ENCODE measurements at regions not wholly inside any gene's neighbourhood (a gene's known extent, or its start where the extent isn't known, plus 50 kb on each side); places are given as distances from the start of the nearest gene placed in this dataset.
"Not testable (repeated sequence)": the region's sequence is repeated elsewhere in the genome, so short reads cannot be mapped to it uniquely, and the experiment has no call there.

DNA sequence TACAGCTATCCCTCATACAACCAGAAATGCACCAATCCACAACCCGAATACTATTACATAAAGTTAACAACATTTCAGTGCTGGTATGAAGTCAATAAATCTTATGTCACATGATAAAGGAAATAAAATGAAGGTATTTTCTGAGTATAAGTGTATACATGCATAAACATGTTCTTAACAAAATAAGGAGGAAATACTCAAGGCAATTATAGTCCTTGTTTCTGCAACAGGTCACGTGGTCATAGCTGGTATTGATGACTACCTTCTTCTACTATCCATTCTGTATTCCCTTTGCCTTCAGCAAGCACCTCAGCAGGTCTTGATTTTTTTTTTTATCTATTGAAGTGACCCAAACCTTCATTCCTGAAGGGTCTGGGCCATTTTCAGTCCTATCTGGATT, 675.6 kb downstream of the RPL10L start:
- no peak for DNase-seq (ENCODE audit: low read depth, low spot score)

DNA sequence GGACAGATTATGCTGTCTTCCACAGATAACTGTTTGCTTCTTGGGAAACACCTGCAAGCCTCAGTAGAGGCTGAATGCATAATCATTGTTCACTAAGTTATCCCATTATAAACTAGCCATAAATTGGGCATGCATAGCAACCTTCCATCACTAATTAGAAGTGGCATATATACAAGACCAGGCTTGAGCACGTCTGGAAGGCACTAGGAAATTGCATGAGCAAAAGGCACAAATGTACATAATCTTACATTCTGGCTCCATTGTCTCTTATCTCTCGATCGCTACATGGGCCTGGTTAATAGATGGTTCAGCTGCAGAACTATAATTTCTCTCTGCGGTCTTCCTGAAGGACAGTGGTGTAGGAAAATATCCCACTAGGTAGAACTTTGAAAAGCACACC, 679.2 kb downstream of the RPL10L start:
- DNase-seq (ENCODE audit: low read depth, low spot score) = no peak

DNA sequence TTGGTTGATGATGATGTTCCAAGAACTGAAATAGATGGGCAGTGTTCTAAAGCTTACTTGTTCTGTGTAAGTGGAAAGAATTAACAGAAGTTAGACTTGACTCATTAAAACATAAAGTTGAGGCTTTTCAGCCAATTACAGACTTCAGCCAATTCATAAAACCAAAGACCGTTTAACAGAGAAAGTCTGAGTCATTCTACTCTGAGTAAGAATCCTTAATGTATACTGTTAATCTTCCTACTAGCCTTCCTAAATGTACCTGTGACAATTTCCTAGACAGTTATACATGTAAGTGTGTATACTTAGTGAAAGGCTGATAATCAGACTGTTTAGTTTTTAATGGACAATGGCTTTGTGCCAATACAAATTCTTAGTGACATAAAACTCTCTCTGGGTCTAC, 681.0 kb downstream of the RPL10L start:
- DNase-seq (ENCODE audit: low read depth, low spot score) = no peak

DNA sequence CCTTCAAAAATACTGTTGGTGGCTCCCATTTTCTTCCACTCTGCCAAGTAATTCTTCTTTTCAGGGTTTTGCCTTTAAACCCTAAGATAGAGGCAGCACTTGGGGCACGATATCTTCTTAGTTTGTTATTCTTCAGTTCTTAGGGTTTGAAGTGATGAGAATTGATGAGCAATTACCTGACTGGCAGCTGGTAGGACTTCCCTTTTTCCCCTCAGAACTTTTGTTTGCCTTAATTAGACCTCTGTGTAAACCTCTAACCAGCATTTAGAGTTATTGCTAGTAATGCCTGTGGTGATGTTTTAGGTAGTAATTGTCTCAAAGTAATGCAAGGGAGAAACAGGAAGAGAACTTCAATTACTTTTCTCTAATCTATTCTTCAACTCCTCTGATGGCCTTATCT, 683.5 kb downstream of the RPL10L start:
- DNase-seq (ENCODE audit: low read depth, low spot score) = no peak

DNA sequence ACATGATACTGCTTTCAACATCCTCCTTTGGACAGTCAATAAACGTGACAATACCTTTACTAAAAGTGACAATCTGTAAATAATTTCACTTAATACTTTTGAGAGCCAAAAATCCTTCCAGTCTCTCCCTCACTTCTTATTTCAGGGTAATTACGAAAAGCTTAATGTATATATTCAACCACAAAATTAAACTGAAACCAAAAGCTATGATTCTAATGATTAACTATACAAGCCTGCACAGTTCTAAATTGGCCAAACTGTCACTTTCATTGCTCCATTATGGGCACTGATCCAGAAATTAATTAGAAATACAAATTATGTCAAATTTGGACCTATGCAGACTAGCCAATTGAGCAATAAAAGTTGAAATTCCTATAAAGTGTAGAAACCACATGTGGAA, 696.5 kb upstream of the MIS18BP1 start:
- DNase-seq (ENCODE audit: low read depth, low spot score) = no peak

DNA sequence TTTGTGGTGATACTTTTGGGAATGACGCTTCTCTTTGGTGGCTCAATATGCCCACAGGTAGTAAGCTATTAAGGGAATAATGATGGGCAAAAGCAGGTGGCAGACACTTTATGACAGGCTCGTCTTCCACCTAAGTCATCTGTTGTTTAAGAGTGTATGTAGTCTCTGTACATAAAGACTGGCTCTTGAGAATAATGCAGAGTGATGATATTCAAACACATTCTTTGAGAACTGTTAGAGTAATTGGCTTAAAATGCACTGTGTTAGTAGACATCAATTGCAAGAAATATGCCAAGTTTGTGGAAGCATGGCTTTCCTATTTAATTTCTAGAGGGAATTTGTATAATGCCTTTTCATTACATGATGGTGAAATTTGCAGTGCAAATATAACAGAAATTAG, 694.8 kb upstream of the MIS18BP1 start:
- DNase-seq (ENCODE audit: low read depth, low spot score) = no peak

DNA sequence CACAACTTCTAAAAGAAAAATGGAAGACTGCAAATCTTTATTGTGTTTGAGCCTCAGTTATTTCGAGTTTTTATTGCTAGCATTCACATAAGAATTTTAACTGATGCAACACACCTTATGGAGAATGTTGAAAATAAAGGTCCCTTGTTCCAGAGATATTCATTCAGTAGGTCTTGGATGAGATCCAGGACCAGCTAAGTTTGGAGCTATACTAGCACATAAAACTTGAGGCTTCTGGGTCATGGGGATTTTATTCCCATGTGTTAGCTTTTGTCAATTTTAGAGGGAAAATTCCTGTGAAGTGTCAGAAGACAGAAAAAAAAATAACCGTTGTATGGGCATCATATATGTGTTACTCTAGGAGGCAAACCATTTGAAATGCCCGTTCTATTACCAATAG, 693.2 kb upstream of the MIS18BP1 start:
- DNase-seq (ENCODE audit: low read depth, low spot score) = no peak

DNA sequence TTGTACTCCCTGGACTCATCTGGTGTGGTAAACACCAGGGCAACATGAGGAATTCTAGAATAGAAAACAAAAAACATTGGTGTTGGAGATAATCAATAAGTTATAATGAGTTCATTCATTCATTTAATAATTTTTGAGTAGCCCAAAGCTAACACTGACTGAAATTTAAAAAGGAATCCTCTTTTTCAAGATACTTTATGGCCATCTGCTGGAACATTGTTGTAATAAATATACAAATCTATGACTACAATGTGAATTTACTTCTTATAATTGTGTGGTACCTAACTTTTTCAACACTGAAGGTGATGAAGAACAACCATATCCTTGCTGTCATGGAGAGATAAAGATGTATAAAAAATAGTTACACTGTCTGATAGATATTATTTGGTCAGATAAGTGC, 687.3 kb upstream of the MIS18BP1 start:
- no peak for DNase-seq (ENCODE audit: low read depth, low spot score)

DNA sequence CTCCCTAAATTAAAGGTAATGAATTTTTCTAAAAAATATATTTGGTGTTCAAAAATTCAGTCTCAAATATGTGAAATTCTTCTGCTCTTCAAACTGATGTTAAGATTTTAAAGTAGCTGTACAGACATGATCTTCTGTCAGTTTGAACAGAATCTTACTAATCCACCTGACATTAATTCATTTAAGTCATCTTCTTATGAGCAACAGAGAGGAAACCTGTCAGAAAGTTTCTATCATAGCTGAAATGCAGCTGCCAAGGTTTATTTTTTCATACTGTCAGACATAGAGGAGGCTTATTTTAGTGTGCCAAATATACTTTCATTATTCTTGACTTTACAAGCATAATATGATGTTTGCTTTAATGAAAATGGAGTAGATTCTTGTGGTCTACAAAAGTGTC, 686.6 kb upstream of the MIS18BP1 start:
- DNase-seq (ENCODE audit: low read depth, low spot score) = no peak

DNA sequence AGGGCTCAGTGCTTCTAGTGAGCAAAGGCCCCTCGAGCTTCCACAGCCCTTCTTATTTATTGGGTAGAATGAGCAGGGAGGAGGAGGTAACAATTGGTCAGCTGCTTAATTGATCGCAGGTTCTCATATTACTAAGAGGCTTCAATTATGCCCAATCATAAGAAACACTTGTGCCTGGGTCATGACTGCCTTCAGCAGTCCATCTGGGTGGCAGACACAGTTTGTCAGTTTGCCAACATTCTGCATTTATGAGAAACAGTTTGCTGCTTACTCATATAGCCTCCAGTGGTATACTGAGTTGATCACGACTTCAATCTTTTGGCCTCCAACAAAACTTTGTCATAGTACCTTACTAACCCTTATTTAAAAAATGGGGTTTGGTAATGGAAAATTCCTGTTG, 667.0 kb upstream of the MIS18BP1 start:
- DNase-seq (ENCODE audit: low read depth, low spot score) = not testable (repeated sequence)

DNA sequence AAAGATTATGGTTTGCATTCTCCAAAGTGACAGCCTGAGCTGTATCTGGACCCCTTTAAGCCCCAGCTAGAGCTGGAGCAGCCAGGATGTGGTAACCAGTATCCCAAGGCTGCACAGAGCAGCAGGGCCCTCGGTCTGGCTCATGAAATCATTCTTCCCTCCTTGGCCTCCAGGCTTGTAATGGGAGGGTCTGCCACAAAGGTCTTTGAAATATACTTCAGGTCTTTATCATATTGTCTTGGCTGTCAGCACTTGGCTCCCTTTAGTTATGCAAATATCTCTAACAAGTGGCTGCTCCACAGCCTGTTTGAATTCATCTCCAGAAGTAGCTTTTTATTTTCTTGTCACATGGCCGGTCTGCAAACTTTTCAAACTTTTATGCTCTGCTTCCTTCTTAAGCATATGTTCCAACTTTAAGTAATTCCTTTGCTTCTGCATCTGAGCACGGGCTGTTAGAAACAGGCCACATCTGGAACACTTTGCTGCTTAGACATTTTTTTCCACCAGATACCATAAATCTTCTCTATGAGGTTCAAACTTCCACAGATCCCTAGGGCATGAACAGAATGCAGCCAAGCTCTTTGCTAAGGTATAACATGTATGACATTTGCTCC, 663.4 kb upstream of the MIS18BP1 start:
- no peak for DNase-seq (ENCODE audit: low read depth, low spot score)

DNA sequence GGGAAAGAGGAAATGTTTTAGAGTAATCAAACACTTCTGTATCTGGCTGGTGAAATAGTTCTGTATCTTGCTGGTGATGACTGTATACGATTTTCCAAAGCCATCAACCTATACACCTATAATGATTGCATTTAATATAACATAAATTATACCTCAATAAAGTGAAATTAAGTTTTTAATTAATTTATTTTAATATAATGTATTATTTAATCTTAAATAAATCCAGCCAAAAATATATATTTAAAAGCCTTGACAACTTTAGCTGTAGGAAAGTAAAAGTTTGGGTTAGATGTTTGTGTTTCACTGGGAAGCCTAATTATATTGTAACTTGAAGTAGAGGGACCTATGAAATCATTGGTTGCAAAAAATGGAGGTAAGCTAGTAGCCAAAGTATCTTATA, 654.8 kb upstream of the MIS18BP1 start:
- DNase-seq (ENCODE audit: low read depth, low spot score) = no peak

DNA sequence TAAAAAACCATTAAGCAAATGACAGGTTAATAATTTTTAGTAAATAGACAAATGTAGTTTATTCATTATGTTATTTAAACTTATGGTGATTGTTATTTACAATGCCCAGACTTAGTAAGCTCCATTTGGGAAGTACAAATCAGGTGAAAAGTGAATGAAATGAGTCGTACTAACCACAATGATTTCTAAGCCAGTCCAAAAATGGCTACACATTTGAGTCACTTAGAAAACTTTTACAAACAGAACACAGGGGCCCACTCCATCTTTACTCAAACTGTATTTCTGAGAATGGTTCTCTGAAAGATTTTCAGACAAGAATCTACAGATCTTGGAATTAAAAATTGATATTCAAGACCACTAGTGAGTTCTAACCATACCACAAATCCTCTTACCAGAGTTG, 653.3 kb upstream of the MIS18BP1 start:
- no peak for DNase-seq (ENCODE audit: low read depth, low spot score)

DNA sequence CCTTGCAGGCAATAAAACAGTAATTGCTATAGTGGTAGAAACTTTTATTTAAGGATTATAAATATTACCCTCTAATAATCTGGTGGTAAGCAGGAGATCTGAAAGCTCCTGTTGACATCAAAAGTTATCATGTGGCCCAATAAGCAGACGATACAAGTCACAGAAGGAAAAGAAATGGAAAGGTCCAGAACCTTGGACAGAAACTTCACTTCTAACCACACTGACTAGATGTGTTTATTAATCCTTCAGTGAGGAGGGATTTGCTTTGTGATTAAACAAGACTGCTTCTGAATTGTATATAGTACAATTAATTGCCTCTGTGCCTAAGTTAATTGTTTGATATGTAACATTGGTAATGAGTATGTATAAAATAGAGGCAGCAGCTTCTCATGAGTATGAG, 652.7 kb upstream of the MIS18BP1 start:
- DNase-seq (ENCODE audit: low read depth, low spot score) = no peak

DNA sequence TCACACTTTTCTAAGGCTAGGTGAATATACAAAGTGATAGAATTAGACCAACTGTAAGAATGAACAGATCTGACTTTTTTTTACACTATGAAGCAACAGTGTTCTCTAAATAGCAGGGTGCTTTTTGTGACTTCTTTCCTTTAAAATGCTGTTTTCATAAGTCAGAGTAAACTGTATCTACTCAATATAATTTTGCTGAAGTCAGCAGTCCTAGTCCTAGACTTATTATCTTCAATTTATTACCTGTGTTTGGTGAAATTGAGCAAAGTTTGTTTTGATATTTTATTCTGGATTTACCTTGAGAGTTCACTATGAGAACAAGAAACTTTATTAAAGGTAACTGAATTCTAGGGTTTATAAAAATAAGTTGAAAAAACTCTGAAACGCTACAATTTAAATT, 651.3 kb upstream of the MIS18BP1 start:
- DNase-seq (ENCODE audit: low read depth, low spot score) = no peak

DNA sequence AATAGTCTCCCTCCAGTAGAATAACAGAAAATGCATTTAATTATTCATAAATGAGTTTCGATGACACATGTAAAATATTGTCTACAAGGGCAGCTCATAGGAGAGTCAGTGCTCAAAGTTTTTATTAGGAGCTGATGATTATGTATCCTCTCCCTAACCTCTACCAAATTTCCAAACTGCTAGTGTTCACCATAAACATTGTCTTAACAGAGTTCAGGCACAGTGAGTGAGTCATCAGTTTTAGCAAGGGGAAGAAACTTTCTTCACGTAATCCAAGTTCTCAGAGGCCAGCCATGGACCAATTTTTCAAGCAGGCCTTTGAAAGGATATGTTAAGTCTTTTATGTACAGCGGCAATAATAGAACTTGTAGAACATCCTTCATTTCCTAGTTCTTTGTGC, 649.2 kb upstream of the MIS18BP1 start:
- DNase-seq (ENCODE audit: low read depth, low spot score) = no peak

DNA sequence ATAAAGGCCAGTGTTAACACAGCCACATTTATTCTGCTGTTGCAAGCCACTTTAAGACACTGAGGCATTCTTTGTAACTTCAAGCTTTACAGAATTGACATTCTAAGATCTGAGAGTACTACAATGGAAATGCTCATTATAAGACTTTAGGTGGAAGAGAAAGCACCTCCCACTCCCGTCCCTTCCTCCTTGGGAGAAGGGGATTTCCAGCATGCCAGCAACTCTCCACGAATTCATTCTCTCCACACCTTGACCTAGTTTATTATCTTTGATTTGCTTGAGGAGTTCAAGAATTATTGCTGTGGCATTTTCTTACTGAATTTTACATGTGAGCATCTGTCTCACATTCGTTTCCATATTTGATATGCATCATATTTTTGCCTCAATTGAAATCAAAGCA, 644.4 kb upstream of the MIS18BP1 start:
- no peak for DNase-seq (ENCODE audit: low read depth, low spot score)

DNA sequence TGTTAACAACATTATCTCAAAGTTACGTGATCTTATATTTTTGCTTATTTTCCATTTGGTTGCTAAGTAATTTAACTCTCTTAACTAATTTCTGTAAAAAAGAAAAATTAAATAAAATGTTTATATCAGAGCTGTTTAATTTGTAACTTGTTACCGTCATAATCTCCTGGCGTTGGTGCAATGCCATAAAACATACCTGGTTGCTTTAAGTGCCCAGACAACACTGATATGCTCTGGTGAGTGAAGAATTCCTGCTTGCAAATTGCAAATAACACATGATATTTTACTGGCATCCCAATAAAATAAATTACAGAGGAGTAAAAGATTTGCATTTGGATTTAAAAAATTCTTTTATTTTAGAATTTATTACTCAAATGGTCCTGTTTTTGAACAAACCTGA, 640.1 kb upstream of the MIS18BP1 start:
- no peak for DNase-seq (ENCODE audit: low read depth, low spot score)

DNA sequence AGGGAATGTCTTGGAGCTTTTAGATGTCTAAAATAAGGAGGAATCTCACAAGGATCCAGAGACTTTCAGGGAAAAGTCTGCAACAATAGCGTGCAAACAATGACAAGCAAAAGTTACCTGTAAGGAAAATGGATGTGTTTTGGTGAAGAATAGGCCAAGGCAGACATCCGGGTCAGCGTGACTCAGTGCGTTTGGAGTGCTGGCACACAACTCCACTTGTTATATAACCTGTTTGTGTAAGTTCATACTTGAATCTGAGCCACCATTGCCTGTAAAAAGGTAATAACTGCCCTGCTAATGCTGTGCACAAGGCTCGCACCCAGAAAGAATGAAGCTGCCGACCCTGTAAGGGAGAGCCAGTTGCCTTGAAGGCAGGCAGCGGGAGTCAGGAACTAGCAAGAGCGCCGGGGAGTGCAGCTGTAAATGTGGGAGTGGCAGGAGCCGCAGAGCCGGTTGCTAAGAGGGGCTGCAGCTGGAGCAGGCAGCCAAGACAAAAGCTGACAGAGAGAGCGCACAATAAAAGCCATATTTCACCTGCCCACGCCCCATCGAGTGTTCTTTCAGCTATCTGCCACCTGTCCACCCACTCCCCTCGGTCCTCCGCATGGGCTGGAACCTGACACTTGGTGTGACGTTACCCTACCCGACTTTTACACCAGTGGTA, 638.5 kb upstream of the MIS18BP1 start:
- no peak for DNase-seq (ENCODE audit: low read depth, low spot score)

DNA sequence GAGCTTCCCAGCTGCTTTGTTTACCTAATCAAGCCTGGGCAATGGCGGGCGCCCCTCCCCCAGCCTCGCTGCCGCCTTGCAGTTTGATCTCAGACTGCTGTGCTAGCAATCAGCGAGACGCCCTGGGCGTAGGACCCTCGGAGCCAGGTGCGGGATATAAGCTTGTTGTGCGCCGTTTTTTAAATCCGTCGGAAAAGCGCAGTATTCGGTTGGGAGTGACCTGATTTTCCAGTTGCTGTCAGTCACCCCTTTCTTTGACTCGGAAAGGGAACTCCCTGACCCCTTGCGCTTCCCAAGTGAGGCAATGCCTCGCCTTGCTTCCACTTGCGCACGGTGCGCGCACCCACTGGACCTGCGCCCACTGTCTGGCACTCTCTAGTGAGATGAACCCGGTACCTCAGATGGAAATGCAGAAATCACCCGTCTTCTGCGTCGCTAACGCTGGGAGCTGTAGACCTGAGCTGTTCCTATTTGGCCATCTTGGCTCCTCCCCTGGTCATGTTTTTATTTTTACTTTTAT, 635.8 kb upstream of the MIS18BP1 start:
- DNase-seq (ENCODE audit: low read depth, low spot score) = not testable (repeated sequence)

DNA sequence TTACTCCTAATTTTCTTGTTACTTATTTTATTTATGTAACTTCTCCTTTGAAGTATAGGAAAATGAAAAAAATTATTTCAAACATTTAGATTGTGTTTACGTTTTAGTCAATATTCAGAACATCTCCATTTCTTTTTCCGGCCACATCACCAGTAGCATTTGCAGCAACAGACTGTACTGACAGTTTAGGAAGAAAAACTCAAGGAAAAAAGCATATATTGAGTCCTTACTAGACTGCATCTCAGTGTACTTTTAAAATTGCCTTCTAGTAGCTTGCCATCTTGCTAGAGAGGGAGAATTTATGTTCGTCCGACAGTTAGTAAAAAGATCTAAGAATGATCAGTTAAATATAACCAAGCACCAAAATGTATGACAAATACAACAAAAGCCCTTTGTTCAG, 625.0 kb upstream of the MIS18BP1 start:
- DNase-seq (ENCODE audit: low read depth, low spot score) = no peak

DNA sequence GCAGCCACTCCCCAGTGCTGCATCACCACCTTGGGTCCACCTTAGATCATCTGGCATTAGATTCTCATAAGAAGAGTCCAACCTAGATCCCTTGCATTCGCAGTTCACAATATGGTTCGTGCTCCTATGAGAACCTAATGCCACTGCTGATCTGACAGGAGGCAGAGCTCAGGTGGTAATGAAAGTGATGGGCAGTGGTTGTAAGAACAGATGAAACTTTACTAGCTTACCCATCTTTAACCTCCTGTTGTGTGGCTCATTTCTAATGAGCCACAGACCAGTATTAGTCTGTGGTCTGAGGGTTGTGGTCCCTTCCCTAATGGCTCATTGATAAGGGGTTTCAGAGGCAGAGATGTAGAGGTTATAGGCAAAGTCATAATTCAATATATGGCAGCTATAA, 615.9 kb upstream of the MIS18BP1 start:
- DNase-seq (ENCODE audit: low read depth, low spot score) = no peak

DNA sequence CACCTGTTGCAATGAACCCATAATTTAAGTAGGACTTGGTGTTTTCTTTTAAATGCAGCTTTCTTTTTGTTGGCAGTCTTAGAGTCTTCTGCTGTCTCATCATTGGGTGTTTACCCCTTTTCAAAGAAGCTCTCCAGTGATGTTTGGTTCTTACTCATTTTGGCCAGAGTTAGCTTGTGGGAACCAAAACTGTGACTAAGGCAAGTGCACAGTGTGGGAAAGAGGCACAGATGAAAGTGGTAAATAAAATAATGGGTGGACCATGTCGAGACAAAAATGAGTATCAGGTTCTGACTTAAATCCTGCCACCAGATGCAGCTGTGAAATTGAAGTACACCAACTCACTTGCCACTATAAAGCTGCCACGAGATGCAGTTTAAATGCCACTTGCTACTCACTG, 615.4 kb upstream of the MIS18BP1 start:
- DNase-seq (ENCODE audit: low read depth, low spot score) = no peak
